Nephron (organoid): ENCODE measurements at regions not wholly inside any gene's neighbourhood (a gene's known extent, or its start where the extent isn't known, plus 50 kb on each side); places are given as distances from the start of the nearest gene placed in this dataset.
"Not testable (repeated sequence)": the region's sequence is repeated elsewhere in the genome, so short reads cannot be mapped to it uniquely, and the experiment has no call there.

ENCODE experiments used
- H3K27ac Mint-ChIP-seq, 3 experiments: 2 replicates each; pipeline ENCODE4 v1.8.0; 2020; ENCODE audit warnings: mixed read lengths in 3 of 3, mild to moderate bottlenecking in 2 of 3, moderate library complexity in 1 of 3
- H3K27me3 Mint-ChIP-seq: 2 replicates; pipeline ENCODE4 v1.8.0; 2021; ENCODE audit warnings: low read depth, mild to moderate bottlenecking, moderate library complexity, mixed read lengths
- H3K36me3 Mint-ChIP-seq: 2 replicates; pipeline ENCODE4 v1.8.0; 2020; ENCODE audit warnings: low read depth, mixed read lengths
- H3K4me1 Mint-ChIP-seq: 2 replicates; pipeline ENCODE4 v1.8.0; 2020; ENCODE audit warnings: mixed read lengths
- H3K4me3 Mint-ChIP-seq, 3 experiments: 2 replicates each; pipeline ENCODE4 v1.8.0; 2020; ENCODE audit warnings: mild to moderate bottlenecking in 3 of 3, mixed read lengths in 3 of 3, moderate library complexity in 2 of 3
- H3K9me3 Mint-ChIP-seq: 2 replicates; pipeline ENCODE4 v1.8.0; 2020; ENCODE audit warnings: mixed read lengths
- TF ChIP-seq, protein P1 (sequence below), 3 experiments: fragments of 200-600 bp; sonication (generic); IDR thresholded peaks; one replicate each; pipeline ENCODE4 v1.5.0; 2021; ENCODE audit warnings: antibody characterized with exemption in 3 of 3; ENCODE audit not compliant: unreplicated experiment in 3 of 3

DNA sequence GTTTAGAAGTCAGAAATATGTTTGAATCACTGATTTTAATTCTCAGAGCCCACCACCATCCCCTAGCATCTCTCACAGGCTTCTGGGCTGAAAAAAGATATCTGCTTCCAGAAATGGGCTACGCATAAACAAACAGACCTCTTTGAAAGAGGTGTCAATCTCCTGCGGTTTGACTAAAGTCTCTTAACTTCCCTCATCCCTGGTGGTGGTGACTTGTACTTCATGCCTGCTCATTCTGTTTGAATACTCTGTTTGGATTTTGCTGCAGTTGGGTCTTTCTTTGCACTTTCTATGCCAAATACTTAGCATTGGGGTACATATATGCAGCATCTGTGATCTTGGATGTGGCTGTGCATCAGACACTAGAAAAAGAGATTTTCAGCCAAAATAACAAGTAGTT is 157.2 kb upstream of the ATP10B start:
- H3K36me3 Mint-ChIP-seq = no peaks in the 10 kb centered on the region
- no peak overlapping the region for H3K4me3 Mint-ChIP-seq
- no peak overlapping the region for H3K27ac Mint-ChIP-seq
- peaks cover 6% of the 10 kb centered on the region for H3K27me3 Mint-ChIP-seq
- peaks cover 19% of the 10 kb centered on the region for H3K9me3 Mint-ChIP-seq
- H3K4me1 Mint-ChIP-seq = no peaks in the 10 kb centered on the region
- TF ChIP-seq, protein P1, sequence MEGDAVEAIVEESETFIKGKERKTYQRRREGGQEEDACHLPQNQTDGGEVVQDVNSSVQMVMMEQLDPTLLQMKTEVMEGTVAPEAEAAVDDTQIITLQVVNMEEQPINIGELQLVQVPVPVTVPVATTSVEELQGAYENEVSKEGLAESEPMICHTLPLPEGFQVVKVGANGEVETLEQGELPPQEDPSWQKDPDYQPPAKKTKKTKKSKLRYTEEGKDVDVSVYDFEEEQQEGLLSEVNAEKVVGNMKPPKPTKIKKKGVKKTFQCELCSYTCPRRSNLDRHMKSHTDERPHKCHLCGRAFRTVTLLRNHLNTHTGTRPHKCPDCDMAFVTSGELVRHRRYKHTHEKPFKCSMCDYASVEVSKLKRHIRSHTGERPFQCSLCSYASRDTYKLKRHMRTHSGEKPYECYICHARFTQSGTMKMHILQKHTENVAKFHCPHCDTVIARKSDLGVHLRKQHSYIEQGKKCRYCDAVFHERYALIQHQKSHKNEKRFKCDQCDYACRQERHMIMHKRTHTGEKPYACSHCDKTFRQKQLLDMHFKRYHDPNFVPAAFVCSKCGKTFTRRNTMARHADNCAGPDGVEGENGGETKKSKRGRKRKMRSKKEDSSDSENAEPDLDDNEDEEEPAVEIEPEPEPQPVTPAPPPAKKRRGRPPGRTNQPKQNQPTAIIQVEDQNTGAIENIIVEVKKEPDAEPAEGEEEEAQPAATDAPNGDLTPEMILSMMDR (IDR thresholded peaks at IDR 0.05; ENCODE audit: unreplicated experiment in 3 of 3) = no peak

DNA sequence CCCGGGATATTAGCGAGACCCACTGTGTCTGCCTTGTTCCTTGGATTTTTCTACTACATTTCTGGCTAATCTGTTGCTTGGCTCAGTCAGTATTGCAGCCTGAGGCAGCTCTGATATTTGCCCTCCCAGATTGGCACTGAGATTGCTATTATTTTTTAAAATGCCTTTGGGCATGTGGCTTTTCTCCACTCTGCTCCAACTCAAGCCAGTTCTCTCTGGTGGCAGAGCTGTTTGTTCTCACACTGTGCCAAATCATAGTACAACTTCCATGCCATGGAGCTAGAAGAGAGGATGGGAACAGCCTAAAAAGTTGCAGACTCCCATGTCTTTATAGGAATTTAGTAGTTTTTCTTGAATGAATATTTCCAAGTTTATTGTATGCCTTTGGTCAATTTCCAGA is 155.9 kb upstream of the ATP10B start:
- no peaks in the 10 kb centered on the region for H3K4me1 Mint-ChIP-seq
- H3K27me3 Mint-ChIP-seq = peaks cover 6% of the 10 kb centered on the region
- TF ChIP-seq, protein P1 (IDR thresholded peaks at IDR 0.05; ENCODE audit: unreplicated experiment in 3 of 3) = no peak
- H3K9me3 Mint-ChIP-seq = peaks cover 27% of the 10 kb centered on the region
- no peak overlapping the region for H3K4me3 Mint-ChIP-seq
- H3K36me3 Mint-ChIP-seq = no peaks in the 10 kb centered on the region
- no peak overlapping the region for H3K27ac Mint-ChIP-seq

DNA sequence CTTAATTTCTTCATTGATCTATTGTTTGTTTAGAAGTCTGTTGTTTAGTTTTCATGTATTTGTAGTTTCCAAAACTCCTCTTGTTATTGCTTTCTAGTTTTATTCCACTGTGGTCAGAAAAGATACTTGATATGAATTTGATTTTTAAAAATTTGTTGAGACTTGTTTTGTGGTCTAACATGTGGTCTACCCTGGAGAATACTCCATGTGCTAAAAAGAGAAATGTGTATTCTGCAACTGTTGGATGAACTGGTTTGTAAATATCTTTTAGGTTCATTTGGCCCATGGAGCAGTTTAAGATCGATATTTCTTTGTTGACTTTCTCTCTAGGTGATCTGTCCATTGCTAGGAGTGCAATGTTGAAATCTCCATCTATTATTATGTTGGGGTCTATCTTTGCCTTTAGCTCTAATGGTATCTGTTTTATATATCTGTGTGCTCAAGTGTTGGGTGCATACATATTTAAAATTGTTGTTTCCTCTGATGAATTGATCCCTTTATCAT is 150.6 kb upstream of the ATP10B start:
- TF ChIP-seq, protein P1 (IDR thresholded peaks at IDR 0.05; ENCODE audit: unreplicated experiment in 3 of 3) = no peak
- H3K36me3 Mint-ChIP-seq = no peaks in the 10 kb centered on the region
- peaks cover 2% of the 10 kb centered on the region for H3K27me3 Mint-ChIP-seq
- H3K4me1 Mint-ChIP-seq = no peaks in the 10 kb centered on the region
- H3K27ac Mint-ChIP-seq = no peak overlapping the region
- H3K9me3 Mint-ChIP-seq = peaks cover 29% of the 10 kb centered on the region
- no peak overlapping the region for H3K4me3 Mint-ChIP-seq

DNA sequence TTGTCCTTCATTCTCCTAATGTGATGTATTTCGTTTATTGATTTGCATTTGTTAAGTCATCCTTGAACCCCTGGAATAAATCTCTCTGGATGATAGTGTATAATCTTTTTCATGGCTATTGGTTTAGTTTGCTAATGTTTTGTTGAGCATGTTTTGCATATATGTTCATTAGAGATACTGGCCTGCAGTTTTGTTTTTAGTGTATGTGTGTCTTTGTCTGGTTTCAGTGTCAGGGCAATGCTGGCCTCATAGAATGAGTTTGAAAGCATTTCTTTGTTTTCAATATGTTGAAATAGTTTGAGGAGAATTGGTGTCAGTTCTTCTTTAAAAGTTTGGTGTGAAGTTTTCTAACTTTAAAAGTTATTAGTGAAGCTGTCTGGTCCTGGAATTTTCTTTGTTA is 149.6 kb upstream of the ATP10B start:
- H3K27ac Mint-ChIP-seq = no peak overlapping the region
- TF ChIP-seq, protein P1 (IDR thresholded peaks at IDR 0.05; ENCODE audit: unreplicated experiment in 3 of 3) = no peak
- no peak overlapping the region for H3K4me3 Mint-ChIP-seq

DNA sequence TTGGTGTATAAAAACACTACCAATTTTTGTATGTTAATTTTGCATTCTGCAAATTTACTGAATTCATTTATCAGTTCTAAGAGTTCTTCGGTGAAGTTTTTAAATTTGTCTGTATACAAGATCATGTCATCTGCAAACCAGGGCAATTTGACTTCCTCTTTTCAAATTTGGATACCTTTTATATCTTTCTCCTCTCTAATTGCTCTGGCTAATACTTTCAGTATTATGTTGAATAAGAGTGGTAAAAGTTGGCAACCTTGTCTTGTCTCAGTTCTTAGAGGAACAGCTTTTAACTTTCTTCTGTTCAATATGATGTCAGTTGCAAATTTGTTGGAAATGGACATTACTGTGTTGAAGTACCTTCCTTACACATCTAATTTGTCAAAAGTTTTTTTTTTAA is 149.1 kb upstream of the ATP10B start:
- H3K27me3 Mint-ChIP-seq, H3K4me1 Mint-ChIP-seq, H3K4me3 Mint-ChIP-seq, H3K27ac Mint-ChIP-seq, H3K36me3 Mint-ChIP-seq: not testable (repeated sequence)
- peaks cover 20% of the 10 kb centered on the region for H3K9me3 Mint-ChIP-seq

More for the DNA sequence above, 149.6 kb upstream of the ATP10B start:
- Mint-ChIP-seq H3K27me3 (no peaks in the 10 kb centered on the region), H3K36me3 (no peaks in the 10 kb centered on the region), H3K9me3 (peaks cover 22% of the 10 kb centered on the region), H3K4me1 (no peaks in the 10 kb centered on the region)

DNA sequence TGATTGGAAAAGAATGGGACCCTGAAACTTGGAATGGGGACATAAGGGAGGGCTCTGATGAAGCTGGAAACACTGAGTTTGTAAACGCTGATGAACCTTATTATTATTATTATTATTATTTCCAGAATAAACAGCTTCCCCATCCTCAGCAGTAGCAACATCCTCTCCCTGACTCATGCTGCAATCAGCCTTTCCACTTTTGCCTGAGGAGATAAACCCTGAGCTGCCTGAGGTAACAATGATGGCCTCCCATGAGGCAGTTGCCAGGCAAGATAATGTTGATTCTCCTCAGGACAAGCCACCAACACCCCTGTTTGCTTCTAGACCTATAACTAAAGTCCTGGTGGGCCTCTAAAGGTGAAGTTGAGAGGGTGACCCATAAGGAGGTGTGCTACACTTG is 139.2 kb upstream of the ATP10B start:
- TF ChIP-seq, protein P1 (IDR thresholded peaks at IDR 0.05; ENCODE audit: unreplicated experiment in 3 of 3) = no peak
- Mint-ChIP-seq H3K27me3 (no peaks in the 10 kb centered on the region), H3K27ac (no peak overlapping the region), H3K36me3 (no peaks in the 10 kb centered on the region), H3K4me3 (no peak overlapping the region), H3K4me1 (no peaks in the 10 kb centered on the region), H3K9me3 (peaks cover 7% of the 10 kb centered on the region)
